Astrocyte of the cerebellum (primary cell): ENCODE measurements at regions not wholly inside any gene's neighbourhood (a gene's known extent, or its start where the extent isn't known, plus 50 kb on each side); places are given as distances from the start of the nearest gene placed in this dataset.

Experiments used
- DNase-seq: peaks from one replicate; pipeline ENCODE4 v3.0.0-alpha.2; 2011; ENCODE audit warnings: low read depth
- H3K4me3 ChIP-seq: 2 replicates; pipeline ENCODE4 v1.5.1; 2011; ENCODE audit warnings: mild to moderate bottlenecking, low read depth, low read length, moderate library complexity
- in situ Hi-C: cut with HindIII; loops from 2 replicates; pipeline ENCODE4 v1.10.0; 2017; ENCODE audit warnings: low sequenced_read_pairs
- TF ChIP-seq, protein P1 (sequence below): IDR thresholded peaks from 2 replicates; pipeline ENCODE4 v1.5.1; 2012; ENCODE audit warnings: low read length, low read depth, moderate library complexity, mild to moderate bottlenecking; ENCODE audit errors: missing control alignments

DNA sequence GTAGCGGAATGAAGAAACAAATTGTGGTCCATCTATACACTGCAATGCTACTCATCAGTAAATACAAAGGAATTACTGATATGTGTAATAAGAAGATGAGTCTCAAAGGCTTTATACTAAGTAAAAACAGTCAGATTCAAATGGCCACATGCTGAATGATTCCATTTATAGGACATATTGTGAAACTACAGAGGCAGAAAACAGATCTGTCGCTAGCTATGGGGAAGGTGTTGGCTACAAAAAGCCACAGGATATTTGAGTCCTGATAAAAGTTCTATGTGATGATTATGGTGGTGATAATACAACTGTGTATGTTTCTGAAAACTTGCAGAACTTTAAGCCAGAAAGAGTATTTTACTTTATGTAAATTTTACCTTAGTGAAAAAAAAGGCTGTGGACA is 313.2 kb downstream of the HDGFL1 start:
- in situ Hi-C loops: no loop called here
- no peak overlapping the region for H3K4me3 ChIP-seq
- DNase-seq: no peak
- TF ChIP-seq, protein P1, sequence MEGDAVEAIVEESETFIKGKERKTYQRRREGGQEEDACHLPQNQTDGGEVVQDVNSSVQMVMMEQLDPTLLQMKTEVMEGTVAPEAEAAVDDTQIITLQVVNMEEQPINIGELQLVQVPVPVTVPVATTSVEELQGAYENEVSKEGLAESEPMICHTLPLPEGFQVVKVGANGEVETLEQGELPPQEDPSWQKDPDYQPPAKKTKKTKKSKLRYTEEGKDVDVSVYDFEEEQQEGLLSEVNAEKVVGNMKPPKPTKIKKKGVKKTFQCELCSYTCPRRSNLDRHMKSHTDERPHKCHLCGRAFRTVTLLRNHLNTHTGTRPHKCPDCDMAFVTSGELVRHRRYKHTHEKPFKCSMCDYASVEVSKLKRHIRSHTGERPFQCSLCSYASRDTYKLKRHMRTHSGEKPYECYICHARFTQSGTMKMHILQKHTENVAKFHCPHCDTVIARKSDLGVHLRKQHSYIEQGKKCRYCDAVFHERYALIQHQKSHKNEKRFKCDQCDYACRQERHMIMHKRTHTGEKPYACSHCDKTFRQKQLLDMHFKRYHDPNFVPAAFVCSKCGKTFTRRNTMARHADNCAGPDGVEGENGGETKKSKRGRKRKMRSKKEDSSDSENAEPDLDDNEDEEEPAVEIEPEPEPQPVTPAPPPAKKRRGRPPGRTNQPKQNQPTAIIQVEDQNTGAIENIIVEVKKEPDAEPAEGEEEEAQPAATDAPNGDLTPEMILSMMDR: no peak

DNA sequence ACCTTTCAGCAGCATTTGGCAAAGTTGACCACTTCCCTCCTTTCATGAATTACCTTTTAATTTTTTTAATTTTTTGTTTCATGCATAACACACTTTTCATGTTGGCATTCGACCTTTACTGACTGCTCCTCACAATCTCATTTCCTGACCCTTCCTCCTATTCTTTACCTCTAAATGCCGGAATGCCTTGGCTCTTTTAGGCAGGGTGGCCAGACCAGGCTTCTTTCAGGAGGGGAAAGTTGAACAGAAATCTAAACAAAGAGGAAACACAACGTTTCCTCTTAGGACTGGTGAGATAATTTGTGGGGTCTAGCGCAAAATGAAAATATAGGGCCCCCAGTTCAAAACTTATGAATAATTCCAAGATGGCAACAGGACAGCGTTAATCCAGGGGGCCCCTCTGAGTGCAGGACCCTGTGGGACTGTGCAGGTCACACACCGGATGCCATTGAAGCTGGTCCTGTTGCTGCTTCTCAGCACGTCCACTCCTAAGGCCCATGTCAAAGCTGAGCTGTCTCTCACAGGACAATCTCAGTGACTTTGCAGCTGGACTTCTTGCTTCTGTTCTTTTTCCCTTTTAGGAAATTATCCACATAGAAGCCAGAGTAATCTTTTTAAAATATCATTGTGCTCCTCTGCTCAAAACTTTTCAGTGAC is 313.8 kb downstream of the HDGFL1 start:
- TF ChIP-seq, protein P1: no peak
- no peak for DNase-seq
- no peak overlapping the region for H3K4me3 ChIP-seq
- in situ Hi-C loops: no loop called here

DNA sequence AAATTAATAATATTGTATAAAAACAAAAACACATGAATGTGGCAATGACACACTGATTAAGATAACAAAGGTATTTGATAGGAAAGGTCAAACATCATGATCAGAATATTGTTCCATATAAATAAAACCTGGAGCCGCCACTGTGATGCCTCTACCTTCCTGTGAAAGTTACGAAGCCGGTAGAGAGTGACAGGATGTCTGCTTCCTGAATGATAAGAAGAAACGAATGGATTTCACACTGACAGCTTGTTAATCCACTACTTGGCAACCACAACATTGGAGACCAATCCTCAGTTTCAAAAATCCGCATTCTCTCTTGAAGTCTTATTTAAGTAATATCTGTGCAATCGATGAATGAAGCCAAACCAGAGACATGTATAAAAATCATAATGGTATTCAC is 315.1 kb downstream of the HDGFL1 start:
- TF ChIP-seq, protein P1: no peak
- in situ Hi-C loops: no loop called here
- H3K4me3 ChIP-seq: no peak overlapping the region
- DNase-seq: no peak

DNA sequence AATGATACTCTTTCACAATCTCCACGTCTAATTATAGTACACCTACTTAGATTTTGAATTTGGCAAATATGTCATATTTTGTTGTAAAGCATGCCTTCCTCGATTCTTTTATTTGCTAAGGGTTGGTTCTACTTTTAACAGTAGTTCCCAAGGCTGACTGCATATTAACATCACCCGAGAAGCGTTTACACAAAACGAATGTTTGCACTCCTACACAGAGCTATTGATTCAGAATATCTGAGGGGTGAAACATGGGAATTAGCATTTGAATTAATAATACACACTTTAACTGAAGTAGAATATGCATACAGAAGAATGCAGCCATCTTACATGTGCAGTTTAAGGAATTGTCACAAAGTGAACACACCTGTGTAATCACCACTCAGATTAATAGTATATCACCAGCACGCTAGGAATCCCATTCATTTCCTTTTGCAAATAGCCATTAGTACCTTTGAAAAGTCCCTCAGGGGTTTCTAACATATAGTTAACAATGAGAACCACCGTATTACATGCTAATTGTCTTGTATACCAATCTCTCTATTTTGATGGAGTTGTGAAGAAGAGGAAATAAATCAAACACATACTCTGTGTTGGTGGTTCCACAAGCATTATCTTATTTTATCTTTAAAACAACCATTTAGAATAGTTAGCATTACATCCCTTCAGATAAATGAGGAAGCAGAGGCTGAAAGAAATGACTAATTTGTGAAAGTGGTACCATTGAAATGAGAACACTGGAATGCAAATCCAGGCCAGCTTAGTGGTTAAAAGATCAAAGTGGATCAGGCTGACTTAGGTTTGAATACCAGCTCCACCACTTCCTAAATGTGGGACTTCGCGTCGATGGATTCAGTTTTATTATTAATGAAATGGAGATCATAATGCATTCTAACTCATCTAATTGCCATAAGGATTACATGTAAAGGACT is 317.6 kb downstream of the HDGFL1 start:
- in situ Hi-C loops: no loop called here
- DNase-seq: peak; percentile 52

DNA sequence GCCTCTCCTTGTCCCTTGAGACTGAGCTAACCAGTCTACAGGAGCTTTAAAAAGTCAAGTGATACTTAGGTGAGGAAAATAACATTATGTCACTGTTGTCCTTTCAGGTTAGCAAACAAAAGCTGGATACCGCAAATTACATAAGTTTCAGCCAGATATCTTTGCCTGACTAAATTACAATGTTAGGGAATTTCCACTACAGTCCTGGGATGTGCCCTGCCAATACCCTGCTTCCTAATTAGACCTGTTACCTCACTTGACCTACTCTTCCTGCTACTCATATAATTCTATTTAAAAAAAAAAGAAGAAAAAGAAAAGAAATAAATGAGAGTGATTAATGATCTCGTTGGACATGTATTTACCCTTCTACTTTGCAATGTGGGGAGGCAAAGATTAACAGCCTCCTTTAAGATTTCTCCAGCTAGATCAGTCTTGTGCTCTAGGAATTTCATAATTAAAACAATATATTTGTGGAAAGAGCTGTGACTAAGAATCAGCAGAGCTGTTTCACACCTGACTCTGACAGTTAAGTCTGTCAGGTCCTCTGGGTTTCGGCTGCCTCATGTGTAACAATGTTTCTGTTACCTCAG is 318.9 kb downstream of the HDGFL1 start:
- TF ChIP-seq, protein P1: no peak
- no peak for DNase-seq
- in situ Hi-C loops: no loop called here
- no peak overlapping the region for H3K4me3 ChIP-seq

More for the DNA sequence above, 317.6 kb downstream of the HDGFL1 start:
- TF ChIP-seq, protein P1: no peak
- no peak overlapping the region for H3K4me3 ChIP-seq

DNA sequence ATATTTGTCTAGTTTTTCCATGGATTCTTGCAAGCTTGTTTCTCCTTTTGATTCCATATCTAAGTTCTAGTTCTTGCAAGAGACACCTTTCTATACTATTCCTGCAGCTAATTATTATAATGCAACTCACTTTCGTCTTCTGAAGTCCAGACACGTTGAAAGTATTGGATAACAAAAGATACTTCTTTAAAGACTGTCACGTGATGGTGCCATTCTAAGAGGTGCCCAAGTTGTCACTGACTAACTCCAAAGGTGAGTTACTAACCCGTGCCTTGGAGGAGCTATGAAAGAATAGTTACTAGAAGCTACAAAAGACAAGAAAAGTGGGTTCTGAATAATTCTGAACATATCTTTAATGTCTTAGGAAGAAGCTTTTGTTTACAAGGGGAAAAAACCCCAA is 322.6 kb downstream of the HDGFL1 start:
- in situ Hi-C loops: no loop called here
- no peak for DNase-seq
- TF ChIP-seq, protein P1: no peak
- no peak overlapping the region for H3K4me3 ChIP-seq
